Sigmoid colon (tissue), 6 donors: ENCODE measurements at regions not wholly inside any gene's neighbourhood (a gene's known extent, or its start where the extent isn't known, plus 50 kb on each side); places are given as distances from the start of the nearest gene placed in this dataset.

Experiments used
- DNase-seq: peaks from one replicate; pipeline ENCODE4 v3.0.0-alpha.2; 2019
- H3K27ac ChIP-seq, 4 donors: fragments of 200-600 bp; sonication (generic); one replicate each; pipeline ENCODE4 v1.5.1; 2016 to 2019; ENCODE audit warnings: mild to moderate bottlenecking in 1 of 4
- H3K27me3 ChIP-seq, 3 donors: fragments of 200-600 bp; sonication (generic); one replicate each; pipeline ENCODE4 v1.5.1; 2019; ENCODE audit warnings: mild to moderate bottlenecking in 1 of 3
- H3K36me3 ChIP-seq, 4 donors: fragments of 200-600 bp; sonication (generic); one replicate each; pipeline ENCODE4 v1.5.1; 2016 to 2019
- H3K4me1 ChIP-seq, 4 donors: fragments of 200-600 bp; sonication (generic); one replicate each; pipeline ENCODE4 v1.5.1; 2017 to 2019
- H3K4me3 ChIP-seq, 4 donors: fragments of 200-600 bp; sonication (generic); one replicate each; pipeline ENCODE4 v1.5.1; 2017 to 2019; ENCODE audit warnings: mild to moderate bottlenecking in 2 of 4, moderate library complexity in 1 of 4
- H3K9me3 ChIP-seq, 4 donors: fragments of 200-600 bp in 3 of 4; sonication (generic) in 3 of 4; one replicate each; pipeline versions ENCODE4 v1.5.1 to v1.6.1; 2013 to 2019
- EP300 ChIP-seq, 4 donors: sonication (generic); formaldehyde crosslinking; IDR thresholded peaks; one replicate each; pipeline ENCODE4 v1.6.1; 2017; ENCODE audit warnings: antibody characterized with exemption in 4 of 4
- POLR2A ChIP-seq, 2 donors: fragments of 450-650 bp; IDR thresholded peaks; one replicate each; pipeline ENCODE4 v1.6.1; 2016; ENCODE audit warnings: antibody characterized with exemption in 2 of 2, mild to moderate bottlenecking in 2 of 2, moderate library complexity in 2 of 2
- POLR2AphosphoS5 ChIP-seq, 4 donors: sonication (generic); formaldehyde crosslinking; IDR thresholded peaks; one replicate each; pipeline ENCODE4 v1.6.1; 2017; ENCODE audit warnings: antibody characterized with exemption in 4 of 4
- WGBS, 2 donors: extraction: QIAGEN DNeasy Blood & Tissue Kit; methylation state at CpG; one replicate each; pipeline ENCODE4 v1.1.7; 2013; 5-methylcytosine and 5-hydroxymethylcytosine counted together
- intact Hi-C: fragments of 100-400 bp; cut with DNase I; formaldehyde crosslinking; loops from one replicate; pipeline ENCODE4 v1.15.1; 2023
- TF ChIP-seq, protein P1 (sequence below), 4 experiments: fragments of 450-650 bp in 3 of 4; fragments of 200-600 bp in 1 of 4; IDR thresholded peaks; one replicate each; pipeline ENCODE4 v1.5.1; 2016 to 2019; ENCODE audit warnings: antibody characterized with exemption in 4 of 4, mild to moderate bottlenecking in 3 of 4, moderate library complexity in 2 of 4
- donor health status: healthy with polysubstance abuse.
- donor health status: healthy.

DNA sequence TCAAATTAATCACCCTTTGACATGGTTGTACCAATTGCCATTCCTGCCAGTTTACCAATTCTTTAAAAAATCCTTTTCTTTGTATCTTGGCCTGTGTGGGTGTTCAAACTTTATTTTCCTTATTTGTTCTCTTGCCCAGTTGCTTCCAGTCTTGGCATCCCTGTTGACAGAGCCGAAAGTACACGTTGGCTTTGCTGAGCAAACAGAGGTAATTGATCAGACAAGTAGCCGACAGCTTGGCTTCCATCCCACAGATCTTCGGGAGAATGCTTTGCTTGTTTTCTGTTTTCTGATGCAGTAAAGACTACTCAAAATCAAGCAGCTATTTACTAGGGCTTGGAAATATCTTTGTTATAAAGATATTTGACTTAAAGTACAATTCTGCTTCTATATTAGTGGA is 506.8 kb upstream of the SALL1 start:
- WGBS, 2 donors = 17 to 53% methylated on average over 4 of the region's 4 CpGs
- H3K4me1 ChIP-seq = no peaks in the 10 kb centered on the region
- DNase-seq = no peak
- H3K27ac ChIP-seq = no peak overlapping the region
- intact Hi-C loops = no loop called here
- TF ChIP-seq EP300 (IDR thresholded peaks at IDR 0.05) (no peak), POLR2A (IDR thresholded peaks at IDR 0.05) (no peak), POLR2AphosphoS5 (IDR thresholded peaks at IDR 0.05) (no peak)
- TF ChIP-seq, protein P1, sequence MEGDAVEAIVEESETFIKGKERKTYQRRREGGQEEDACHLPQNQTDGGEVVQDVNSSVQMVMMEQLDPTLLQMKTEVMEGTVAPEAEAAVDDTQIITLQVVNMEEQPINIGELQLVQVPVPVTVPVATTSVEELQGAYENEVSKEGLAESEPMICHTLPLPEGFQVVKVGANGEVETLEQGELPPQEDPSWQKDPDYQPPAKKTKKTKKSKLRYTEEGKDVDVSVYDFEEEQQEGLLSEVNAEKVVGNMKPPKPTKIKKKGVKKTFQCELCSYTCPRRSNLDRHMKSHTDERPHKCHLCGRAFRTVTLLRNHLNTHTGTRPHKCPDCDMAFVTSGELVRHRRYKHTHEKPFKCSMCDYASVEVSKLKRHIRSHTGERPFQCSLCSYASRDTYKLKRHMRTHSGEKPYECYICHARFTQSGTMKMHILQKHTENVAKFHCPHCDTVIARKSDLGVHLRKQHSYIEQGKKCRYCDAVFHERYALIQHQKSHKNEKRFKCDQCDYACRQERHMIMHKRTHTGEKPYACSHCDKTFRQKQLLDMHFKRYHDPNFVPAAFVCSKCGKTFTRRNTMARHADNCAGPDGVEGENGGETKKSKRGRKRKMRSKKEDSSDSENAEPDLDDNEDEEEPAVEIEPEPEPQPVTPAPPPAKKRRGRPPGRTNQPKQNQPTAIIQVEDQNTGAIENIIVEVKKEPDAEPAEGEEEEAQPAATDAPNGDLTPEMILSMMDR (IDR thresholded peaks at IDR 0.05) = no peak
- no peak overlapping the region for H3K4me3 ChIP-seq
- no peaks in the 10 kb centered on the region for H3K36me3 ChIP-seq
- no peaks in the 10 kb centered on the region for H3K27me3 ChIP-seq
- peaks cover 0 to 2% (median 0%) of the 10 kb centered on the region in 4 donors for H3K9me3 ChIP-seq

DNA sequence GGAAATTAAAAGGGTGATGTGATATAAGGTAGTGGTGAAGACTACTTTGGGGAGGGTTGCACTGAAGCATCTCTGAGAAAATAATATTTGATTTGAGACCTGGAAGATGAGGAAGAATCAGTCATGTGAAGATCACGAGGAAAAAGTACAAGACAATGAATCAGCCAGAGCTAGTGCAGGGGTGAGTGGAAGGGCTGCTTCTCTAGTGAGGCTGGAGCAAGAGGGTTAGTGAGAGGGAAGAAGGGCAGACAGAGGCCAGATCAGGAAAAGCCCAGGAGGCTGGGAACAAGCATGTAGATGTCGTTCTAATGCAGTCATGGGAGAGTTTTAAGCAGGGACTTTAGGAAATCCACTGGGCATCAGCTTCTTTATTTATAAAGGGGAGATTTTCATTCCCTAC is 504.2 kb upstream of the SALL1 start:
- Histone ChIP-seq H3K9me3 (peaks cover 0 to 2% (median 0%) of the 10 kb centered on the region in 4 donors), H3K4me3 (no peak overlapping the region), H3K27ac (no peak overlapping the region), H3K36me3 (no peaks in the 10 kb centered on the region), H3K27me3 (no peaks in the 10 kb centered on the region), H3K4me1 (no peaks in the 10 kb centered on the region)
- WGBS, 2 donors = 48 to 63% methylated on average over 2 of the region's 2 CpGs
- no peak for DNase-seq
- intact Hi-C loops = no loop called here
- no peak for TF ChIP-seq POLR2AphosphoS5 (IDR thresholded peaks at IDR 0.05)
- no peak for TF ChIP-seq POLR2A (IDR thresholded peaks at IDR 0.05)
- TF ChIP-seq, protein P1 (IDR thresholded peaks at IDR 0.05) = no peak
- TF ChIP-seq EP300 (IDR thresholded peaks at IDR 0.05) = no peak

DNA sequence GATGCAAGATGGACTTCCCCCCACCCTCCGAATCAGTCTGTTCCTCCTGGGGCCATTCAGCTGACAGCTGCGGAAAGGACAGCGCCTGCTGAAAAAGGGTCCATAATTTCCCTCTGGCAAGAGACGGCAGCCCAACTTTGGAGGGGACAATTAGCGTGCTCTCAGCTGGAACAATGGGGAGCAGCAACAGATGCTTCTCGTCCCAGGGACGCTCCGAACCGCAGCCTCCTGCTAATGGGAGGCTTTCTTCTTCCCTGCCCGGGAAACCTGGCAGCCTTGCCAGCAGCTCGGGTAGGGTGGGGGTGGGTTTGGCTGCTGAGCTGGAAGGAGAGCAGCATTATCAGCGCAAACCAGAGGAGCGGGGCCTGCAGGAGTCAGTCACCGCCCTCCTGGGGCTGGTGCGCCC is 500.0 kb upstream of the SALL1 start:
- intact Hi-C loops = no loop called here
- Histone ChIP-seq H3K27me3 (no peaks in the 10 kb centered on the region), H3K27ac (no peak overlapping the region), H3K4me3 (no peak overlapping the region), H3K36me3 (no peaks in the 10 kb centered on the region), H3K9me3 (peaks cover 0 to 2% (median 0%) of the 10 kb centered on the region in 4 donors), H3K4me1 (no peaks in the 10 kb centered on the region)
- TF ChIP-seq, protein P1 (IDR thresholded peaks at IDR 0.05) = no peak
- no peak for TF ChIP-seq POLR2A (IDR thresholded peaks at IDR 0.05)
- WGBS, 2 donors = 41 to 59% methylated on average over 15 of the region's 15 CpGs
- DNase-seq = no peak

DNA sequence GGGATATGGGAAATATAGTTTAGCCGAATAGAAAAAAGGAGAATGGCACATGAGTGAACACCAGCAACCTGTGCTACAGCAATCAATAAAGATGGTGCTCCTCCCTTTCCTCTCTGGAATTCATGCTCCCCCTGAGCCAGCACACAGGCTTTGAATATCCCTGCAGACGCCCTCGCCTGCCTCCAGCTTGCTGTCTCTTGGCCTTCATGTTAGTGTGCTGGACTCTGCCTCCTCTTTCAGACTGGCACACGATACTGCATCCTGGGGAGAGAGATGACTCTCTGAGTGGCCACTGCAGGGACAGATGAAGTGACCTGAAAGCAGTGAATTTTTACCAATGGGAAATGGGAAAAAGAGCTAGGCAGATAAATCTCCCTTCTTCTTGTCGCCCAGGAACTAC is 498.6 kb upstream of the SALL1 start:
- no peak overlapping the region for H3K27ac ChIP-seq
- H3K4me1 ChIP-seq = no peaks in the 10 kb centered on the region
- H3K4me3 ChIP-seq = no peak overlapping the region
- no peak for DNase-seq
- no peaks in the 10 kb centered on the region for H3K27me3 ChIP-seq
- 77 to 83% methylated on average over 5 of the region's 5 CpGs for WGBS, 2 donors
- H3K36me3 ChIP-seq = no peaks in the 10 kb centered on the region
- intact Hi-C loops = no loop called here
- no peaks in the 10 kb centered on the region for H3K9me3 ChIP-seq
- TF ChIP-seq POLR2A (IDR thresholded peaks at IDR 0.05) (no peak), POLR2AphosphoS5 (IDR thresholded peaks at IDR 0.05) (no peak), EP300 (IDR thresholded peaks at IDR 0.05) (no peak)
- TF ChIP-seq, protein P1 (IDR thresholded peaks at IDR 0.05) = no peak

DNA sequence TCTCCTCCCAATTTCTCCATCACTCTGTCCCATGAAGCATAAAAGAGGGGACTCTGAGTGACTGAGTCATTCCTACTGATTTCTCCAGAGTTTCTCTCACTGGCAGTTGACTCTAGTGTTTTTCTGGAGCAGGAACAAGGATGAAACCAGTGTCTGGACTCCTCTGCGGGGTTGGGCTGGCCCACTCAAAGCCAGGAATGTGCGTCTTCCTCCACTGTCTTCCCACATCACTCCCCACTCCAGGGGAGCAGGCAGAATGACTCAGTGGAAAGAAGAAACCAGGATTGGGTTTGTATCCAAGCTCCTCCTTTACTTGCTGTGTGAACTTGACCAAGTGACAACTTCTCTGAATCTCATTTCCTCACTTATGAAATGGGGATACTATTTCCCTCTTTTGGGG is 497.5 kb upstream of the SALL1 start:
- Histone ChIP-seq H3K9me3 (no peaks in the 10 kb centered on the region), H3K36me3 (no peaks in the 10 kb centered on the region), H3K4me1 (no peaks in the 10 kb centered on the region), H3K27ac (no peak overlapping the region), H3K27me3 (no peaks in the 10 kb centered on the region), H3K4me3 (no peak overlapping the region)
- no peak for DNase-seq
- TF ChIP-seq EP300 (IDR thresholded peaks at IDR 0.05) = no peak
- TF ChIP-seq POLR2AphosphoS5 (IDR thresholded peaks at IDR 0.05) = no peak
- TF ChIP-seq, protein P1 (IDR thresholded peaks at IDR 0.05) = no peak
- TF ChIP-seq POLR2A (IDR thresholded peaks at IDR 0.05) = no peak
- WGBS, 2 donors = 66 to 80% methylated on average over 2 of the region's 2 CpGs
- intact Hi-C loops = no loop called here
